RWPE1 (cell line): ENCODE measurements at regions not wholly inside any gene's neighbourhood (a gene's known extent, or its start where the extent isn't known, plus 50 kb on each side); places are given as distances from the start of the nearest gene placed in this dataset.

Experiments
- CTCF ChIA-PET: fragments of 350-600 bp; sonication (Branson Sonifier 250); formaldehyde crosslinking; extraction: SDS; loops from one replicate; lab custom pipeline; 2021; lab: Yijun Ruan, JAX
- POLR2A ChIA-PET: fragments of 400-600 bp; formaldehyde crosslinking; extraction: SDS; loops from one replicate; lab custom pipeline; 2020; ENCODE audit warnings: antibody characterized with exemption; ENCODE audit not compliant: low non-redundant PET; lab: Yijun Ruan, JAX
- DNase-seq: peaks from one replicate; pipeline ENCODE4 v3.0.0; 2012; ENCODE audit warnings: low spot score
- H3K27ac ChIP-seq: fragments of 450-650 bp; 2 replicates; pipeline ENCODE4 v1.5.1; 2017
- CTCF ChIP-seq: fragments of 450-650 bp; conservative IDR thresholded peaks from 2 replicates; pipeline ENCODE4 v1.5.1; 2017; ENCODE audit warnings: low read depth, mild to moderate bottlenecking

- no peak for TF ChIP-seq CTCF
- ChIA-PET CTCF (no interaction called here), POLR2A (no interaction called here)
- no peak for DNase-seq
- no peak overlapping the region for H3K27ac ChIP-seq
These were observed 60.0 kb upstream of the PDHA1 start for GRCh38 chrX:19283597-19284339.

GRCh38 chrX:19285857-19286256 is 57.9 kb upstream of the PDHA1 start:
- ChIA-PET CTCF (no interaction called here), POLR2A (no interaction called here)
- TF ChIP-seq CTCF, result no peak
- no peak for DNase-seq
- no peak overlapping the region for H3K27ac ChIP-seq

- TF ChIP-seq CTCF, result no peak
- H3K27ac ChIP-seq, result no peak overlapping the region
- DNase-seq, result no peak
- CTCF ChIA-PET, result no interaction called here
- POLR2A ChIA-PET, result no interaction called here
These were observed 52.6 kb upstream of the PDHA1 start for GRCh38 chrX:19291086-19291485.

GRCh38 chrX:19293606-19294325 is 50.0 kb upstream of the PDHA1 start:
- ChIA-PET CTCF (no interaction called here), POLR2A (no interaction called here)
- no peak for DNase-seq
- H3K27ac ChIP-seq, result no peak overlapping the region
- TF ChIP-seq CTCF, result no peak
